Stimulated activated CD4-positive, alpha-beta T cell treated with anti-CD3 and anti-CD28 coated beads, Interleukin-15, amount 100 ng/mL, for 24 hours (primary cell): ENCODE measurements at regions not wholly inside any gene's neighbourhood (a gene's known extent, or its start where the extent isn't known, plus 50 kb on each side); places are given as distances from the start of the nearest gene placed in this dataset.

ENCODE experiments used
- DNase-seq: peaks from one replicate; pipeline ENCODE4 v3.0.0-alpha.2; 2020

DNA sequence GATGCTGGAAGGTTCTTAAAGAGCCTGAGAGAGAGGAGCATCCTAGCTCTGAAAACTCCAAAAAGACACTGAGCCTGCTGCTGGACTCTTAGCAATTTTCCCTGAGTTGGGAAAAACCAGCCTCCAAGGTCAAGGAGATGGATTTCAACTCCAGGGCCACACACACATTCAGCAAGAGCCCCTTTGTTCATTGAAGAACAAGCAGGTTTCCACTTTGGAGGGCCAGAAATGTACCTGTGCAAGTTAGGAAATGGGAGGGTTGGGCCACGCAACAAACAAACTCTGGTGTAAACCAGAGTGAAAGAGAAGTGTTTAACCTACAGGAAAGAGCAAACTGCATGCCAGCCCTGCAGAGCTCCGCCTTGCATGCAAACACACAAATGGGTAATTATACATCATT, 264.8 kb upstream of the RPL38 start:
- DNase-seq, result no peak

DNA sequence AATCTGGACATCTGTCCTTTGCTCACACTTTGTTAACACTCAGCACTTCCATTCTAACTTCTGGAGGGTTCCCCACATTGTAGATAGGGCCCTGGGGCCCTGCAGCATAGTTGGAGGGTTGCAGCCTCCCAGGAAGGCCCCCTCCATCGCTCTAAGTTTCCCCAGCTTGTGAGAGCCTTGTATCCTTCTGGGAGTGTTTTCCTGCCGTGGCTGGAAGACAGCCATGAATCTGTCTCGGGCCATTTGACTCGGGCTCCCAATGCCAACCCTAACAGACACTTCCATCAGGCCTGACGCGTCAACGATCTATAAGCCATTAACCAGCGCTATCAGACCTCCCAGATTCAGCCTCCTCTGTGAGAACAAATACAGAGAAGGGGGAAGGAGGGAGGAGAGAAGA, 263.7 kb upstream of the RPL38 start:
- no peak for DNase-seq

DNA sequence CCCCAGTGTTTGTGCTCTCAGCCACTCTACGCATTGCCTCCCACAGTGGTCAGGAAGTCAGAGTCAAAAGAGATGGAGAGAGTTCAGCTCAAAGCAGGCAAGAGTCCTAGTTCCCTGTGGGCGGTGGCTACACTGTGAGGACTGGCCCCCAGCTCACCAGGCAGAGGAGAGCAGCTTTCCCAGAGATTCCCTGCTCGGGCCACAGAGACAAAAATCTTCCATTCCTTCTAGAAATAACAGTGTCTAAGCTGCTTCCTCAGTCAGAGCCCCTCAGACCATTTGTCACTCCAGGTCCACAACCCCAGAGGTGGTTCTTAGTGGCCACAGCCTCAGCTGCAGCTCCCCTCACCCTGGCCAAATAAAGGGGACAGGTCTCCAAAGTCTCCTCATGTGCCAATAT, 263.0 kb upstream of the RPL38 start:
- no peak for DNase-seq

DNA sequence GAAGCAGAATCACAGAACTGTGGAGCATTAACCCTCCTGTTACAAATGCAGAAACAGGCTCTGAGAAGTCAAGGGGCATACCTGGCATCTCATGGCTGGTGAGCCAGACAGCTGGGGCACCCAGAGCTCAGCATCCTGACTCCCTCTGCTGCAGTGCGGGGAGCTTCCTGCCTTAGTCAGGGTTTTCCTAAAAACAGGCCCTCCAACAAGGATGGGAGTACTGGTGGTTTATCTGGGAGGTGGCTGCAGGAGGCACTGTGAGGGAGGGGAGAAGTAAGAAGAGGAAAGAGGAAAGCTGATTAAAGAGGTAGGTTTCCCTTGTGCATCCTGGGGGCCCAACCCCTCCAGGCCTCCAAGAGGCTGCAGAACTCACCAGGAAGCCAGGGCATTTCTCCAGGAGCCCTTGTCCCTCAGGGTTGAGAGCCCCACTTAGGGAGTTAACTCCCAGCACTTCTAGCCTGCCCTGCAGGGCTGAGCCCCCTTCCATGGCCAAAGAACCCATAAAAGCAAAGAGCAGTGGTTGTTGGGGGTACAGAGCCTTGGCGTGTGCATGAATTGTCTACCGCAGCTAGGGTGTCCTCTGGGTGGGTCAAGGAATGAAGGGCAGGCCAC, 261.5 kb upstream of the RPL38 start:
- DNase-seq, result no peak

DNA sequence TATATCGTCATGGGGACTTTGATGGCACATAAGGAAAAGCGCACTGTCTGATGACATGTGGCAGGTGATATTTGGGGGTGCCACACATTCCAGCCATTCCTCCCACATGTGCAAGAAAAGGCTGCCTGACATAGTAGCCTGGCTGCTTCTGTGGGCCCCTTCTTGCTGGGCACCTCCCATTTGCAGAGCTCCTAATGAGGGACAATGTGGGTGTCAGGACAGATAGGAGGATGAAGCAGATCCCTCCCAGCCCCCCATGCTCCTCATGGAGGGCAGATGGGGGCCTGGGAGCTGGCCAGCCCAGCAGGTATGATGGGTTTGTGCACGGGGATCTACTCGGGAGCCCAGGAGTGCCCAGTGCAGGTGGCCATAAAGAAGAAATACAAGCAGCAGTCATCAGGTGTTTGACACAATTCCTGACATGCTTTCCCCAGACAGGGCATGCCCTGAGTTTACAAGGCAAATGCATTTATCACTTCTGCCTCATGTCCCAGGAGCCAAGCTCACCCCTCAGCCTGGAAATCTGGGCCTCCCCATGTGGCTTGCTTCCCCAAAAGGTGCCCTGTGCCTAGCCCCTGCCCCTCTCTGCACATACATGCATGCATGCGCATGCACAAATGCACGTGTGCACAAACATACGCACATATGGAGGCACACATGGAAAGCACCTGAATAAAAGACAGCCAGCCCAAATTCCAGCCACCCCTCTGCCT, 260.6 kb upstream of the RPL38 start:
- DNase-seq, result no peak

DNA sequence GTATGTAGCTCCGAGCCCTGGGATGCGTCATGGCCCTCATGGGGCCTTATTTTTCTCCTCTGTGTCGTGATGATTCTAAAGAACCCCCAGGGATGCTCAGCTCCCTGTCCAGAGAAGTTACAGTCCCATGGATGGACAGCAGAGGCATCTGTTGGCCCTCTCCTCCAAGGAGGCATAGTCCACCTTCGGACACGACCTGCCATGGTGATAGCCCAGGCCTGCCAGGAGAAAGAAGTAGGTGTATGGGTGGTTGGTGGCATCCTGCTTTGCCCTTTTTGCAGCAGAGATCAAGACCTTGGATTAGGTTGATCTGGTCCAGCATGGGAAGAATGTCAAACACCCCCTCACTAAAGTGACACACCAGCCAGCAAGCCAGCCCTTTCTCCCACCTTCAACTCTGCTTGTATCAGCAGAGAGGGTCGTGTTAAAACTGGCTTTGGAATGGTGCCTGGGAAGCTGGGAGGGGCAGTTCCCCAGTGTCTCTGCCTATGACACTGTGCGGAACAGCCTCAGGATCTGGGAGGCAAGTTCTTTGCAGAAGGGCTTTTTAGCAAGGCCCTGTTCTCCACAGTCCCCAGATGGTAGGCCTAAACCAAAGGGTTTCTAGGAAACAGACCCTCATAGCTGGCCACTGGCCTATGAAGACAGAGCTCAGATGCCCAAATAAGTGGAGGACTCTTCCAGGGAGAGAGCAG, 259.9 kb upstream of the RPL38 start:
- DNase-seq, result no peak

DNA sequence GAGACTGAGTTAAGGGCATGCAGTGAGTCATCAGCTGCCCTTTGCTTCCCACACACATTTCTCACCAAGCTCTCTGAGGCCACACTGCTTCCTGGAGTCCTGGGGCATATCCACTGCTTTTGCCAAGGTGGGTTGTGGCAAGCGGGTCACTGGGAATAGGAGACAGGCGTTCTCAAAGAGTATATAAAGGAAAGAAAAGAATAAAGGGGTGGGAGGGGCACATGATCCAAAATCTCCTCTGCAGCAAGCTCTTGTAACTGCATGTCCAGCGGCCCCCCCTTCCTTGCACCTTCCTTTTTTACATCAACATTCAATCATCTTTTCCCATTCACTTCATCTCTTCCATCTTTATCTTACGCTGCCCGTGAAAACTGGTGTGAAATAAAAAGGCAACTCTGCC, 259.1 kb upstream of the RPL38 start:
- no peak for DNase-seq

DNA sequence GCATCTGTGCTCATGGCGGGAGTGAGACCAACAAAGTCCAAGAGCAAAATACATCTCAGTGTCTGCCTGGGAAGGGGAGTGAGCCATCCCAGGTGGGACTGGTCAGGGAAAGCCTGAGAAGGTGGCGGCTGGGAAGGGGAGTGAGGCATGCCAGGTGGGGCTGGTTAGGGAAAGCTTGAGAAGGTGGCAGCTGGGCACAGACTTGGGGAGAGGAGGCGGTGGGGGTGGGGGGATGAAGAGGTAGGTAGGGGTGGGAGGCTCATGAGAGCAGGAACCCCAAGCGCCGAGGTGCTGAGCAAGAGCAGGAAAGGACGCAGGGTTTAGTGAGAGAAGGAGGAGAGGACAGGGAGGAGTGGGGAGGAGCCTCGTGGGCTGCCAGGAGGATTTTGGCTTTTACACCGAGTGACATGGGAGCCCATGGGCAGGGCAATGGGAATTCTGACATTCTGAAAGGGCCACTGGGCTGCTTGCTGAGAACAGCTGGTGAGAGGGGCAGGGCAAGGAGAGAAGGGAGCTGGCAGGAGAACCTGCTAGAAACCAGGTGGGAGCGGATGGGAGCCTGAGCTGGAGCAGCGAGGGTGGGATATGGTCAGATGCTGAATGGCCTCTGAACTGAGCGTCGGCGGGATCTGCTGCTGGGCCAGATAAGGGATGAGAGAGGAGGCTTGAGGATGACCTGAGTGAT, 256.1 kb upstream of the RPL38 start:
- DNase-seq, result no peak

DNA sequence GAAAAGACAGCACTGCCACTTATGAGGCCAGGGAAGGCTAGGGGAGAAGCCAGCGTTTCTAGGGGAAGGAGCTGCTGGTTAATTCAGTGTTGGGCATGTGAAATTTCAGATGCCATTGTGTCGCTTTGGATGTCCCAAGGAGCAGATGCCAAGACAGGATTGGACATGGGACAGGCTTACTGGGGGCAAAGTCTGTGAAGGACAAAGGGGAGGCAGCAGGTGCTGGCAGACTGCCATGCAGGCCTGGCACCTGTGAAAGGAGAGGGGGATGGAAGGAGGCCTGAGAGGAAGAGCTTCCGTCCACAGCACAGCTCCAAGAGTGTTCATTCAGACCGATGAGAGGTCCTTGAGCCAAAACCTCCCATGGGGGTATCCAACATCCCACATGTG, 255.5 kb upstream of the RPL38 start:
- no peak for DNase-seq

DNA sequence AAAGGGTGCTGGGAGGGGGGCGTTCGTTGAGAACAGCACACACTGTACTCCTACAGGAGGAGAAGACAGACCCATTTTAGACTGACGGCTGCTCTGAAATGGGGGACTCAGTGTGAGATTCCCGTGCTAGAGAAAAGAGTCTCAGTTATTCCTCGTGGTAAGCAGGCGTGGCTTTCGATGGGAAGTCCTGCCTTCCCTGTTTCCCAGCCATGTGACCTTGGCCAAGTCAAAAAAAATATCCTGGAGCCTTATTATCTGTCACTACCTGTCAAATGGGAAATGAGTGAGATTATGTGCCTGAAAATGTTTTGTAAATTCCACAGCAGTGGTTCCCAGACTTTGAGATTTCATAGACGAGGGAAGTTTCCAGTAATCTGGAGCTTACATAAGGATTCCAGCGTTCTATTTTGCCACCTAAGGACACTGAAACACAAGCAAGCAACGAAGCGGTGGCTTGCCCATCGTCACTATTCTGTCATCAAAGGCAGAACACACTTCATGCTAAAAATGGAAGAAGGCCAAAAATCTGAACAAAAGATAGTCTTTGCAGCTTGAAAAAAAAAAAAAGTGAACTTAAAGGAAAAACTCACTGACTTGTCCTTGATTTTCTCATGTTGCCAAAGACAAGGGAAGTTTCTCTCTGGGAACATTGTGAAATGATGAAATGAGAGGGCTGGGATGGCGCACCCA, 253.4 kb upstream of the RPL38 start:
- DNase-seq, result no peak

DNA sequence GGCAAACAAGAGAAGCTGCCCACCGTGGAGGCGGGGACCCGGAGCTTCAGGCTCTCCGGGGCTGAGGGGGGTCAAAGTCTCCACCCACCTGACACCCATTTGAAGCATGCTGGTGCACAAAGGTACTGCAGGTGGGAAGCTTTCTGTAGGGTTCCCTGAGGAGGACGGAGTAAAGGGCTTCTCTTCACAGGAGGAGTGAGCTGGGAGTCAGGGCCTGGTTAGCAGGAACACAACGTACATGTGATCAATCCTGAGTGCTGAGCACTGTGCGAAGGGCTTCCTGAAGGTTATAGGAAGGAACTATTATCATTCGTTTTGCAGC, 252.9 kb upstream of the RPL38 start:
- DNase-seq, result no peak

DNA sequence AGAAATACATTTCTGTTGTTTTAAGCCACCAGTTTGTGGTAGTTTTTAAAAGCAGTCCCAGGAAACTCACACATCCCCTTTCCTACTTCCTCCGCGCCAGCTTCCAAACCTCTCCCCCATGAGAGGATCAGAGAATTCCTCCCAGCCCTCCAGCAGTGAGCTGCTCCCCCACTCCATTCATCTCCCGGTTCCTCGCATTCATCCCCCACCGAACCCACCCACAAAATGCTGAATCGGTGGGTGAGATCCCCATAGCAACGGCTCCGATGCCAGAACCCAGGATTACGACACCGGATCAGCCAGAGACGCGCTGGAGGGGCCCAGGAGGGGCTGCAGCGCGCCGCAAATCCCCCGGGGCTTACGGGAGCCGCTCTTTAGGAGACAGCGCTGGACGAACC, 251.4 kb upstream of the RPL38 start:
- no peak for DNase-seq

DNA sequence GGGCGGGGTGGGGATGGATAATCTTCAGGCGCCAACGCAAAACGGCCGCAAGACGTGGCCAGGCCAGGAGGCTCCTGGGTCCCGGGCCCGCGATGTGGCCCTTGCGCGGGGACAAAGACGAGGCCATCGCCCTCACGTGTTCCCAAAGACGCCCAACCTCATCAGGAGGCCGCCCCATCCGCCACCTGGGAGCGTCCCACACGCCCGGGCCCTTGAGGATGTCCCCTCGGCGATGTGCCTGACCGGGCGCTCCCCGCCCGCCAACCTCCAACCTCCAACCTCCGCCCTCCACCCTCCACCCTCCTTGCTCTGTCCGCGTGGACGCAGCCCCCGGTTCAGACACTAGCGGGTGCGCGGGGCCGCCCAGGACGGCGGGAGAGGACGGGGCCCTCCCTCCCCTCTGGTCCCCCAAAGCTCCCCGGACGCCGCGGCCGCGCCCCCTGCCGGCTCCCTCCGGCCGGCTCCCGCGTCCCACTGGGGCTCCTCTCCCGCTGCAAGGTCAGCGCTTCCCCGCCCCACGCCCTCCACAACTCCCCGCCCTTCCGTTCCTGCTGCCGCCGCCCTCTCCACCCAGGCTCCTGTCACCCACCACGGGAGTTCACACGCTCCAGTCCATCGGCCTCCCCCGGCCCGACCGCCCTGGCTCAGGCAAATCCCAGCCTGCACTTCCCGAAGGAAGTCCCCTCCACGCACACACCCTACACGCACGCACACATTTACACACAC, 250.8 kb upstream of the RPL38 start:
- DNase-seq, result peak; percentile 59

DNA sequence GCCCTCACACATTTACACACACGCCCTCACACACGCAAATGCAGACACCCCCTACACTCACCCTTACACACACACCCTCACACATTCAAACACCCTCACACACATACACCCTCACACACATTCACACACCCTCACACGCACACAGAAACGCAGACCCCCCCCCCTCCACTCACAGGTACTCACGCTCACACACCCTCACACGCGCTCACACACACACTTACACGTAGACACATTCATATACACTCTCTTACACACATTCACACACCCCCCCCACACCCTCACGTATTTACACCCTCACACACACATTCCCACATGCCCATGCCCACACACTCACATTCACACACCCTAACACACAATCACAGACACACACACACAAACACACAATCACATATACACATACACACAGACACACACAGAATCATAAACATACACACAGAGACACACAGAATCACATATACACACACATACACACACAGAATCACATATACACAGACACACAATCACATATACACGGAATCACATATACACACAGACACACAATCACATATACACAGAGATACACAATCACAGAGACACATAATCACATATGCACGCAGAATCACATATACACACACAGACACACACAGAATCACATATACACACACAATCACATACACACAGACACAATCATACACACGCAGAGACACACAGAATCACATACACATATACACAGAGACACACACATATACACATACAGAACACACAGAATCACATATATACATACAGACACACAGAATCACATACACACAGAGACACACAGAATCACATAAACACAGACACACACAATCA, 250.1 kb upstream of the RPL38 start:
- no peak for DNase-seq

DNA sequence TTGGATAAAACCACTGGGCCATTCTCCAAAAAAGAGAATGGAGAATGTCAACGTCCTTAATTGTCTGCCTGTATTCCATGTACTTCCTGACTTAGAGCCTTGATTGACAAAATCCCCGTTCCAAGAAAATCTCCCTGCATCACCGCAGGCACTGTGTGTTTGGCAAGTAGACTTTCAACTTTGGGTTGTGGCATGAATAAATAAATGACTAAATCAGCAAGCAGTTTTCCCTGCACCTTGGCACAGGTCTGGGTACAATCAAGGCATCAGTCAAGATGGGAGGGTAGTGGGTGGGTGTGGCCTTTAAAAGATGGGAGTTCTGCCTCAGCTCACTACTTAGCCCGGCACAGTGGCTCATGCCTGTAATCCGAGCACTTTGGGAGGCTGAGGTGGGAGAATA, 248.5 kb upstream of the RPL38 start:
- DNase-seq, result no peak

DNA sequence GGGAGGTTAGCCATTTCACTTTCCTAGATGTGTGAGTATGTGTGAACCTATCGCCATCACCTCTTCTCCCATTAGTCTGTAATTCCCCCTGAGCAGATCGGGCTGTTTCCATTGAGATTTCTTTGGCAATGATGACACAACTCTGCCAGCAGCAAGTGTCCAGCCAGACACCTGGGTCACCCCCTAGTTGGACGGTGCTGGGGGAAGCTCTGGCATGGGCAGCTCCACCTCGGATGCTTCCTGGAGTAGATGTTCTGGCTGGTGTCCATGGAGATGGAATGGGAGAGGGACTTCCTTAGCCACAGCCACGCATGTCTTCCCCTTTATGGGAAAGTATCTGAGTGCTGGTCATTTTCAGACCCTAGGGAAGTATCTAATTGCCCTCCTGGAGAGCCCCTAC, 247.9 kb upstream of the RPL38 start:
- DNase-seq, result no peak

DNA sequence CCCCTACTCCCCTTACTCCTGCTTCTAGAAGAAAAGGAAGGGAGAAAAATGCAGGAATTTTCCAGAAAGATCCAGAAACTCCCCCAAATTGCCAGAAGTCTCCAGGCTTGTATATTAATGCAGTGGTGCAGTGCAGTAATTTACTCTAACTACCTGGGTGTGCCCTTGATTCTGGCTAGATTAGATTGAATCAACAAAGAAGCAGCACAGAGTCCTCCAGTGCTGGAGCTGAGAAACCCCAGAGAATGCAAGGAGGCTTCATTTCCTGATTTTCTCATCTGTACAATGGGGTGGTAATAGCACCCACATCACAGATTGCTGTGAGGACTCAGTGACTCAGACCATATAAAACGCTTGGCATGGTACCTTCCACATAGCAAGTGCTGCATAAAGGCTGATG, 247.3 kb upstream of the RPL38 start:
- no peak for DNase-seq

DNA sequence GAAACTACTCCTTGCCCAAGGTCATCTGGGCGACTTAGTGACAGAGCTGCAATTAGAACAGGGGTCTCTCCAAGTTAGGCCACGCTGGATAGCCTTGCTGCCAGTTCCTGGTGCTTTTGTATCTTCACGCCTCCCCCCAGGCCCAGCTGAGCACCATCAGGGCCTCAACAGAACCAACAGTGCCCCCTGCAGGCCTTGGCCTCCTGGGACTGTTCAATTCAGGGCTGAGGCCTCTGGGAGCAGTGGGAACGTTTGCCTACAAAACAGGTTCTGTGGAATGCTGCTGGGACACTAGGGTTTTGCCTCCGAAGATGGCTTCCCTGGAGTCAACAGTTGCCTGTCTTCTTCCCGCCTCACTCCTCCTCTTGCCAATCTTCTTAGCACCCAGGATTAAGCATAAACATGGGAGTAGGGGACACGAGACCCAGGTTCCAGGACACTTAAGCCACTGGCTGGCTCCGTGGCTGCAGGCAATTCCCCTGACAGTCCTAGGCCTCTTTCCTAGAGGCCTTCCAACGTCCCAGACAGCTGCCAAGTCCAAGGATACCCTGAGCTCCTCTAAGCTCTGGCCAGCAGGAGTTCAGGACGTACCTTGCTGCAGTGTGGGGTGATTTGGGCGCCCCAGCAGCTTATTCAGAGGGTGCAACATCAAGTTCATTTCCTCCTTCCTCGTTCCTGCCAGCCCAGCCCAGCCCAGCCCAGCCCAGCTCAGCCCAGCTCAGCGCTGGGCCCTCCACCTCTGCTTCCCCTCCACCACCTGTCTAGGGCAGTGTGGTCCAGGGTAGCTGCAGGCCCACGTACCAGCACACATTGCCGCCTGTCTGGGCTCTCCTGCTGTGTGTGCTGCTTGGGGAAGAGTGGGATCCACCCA, 246.6 kb upstream of the RPL38 start:
- DNase-seq, result peak; percentile 70

DNA sequence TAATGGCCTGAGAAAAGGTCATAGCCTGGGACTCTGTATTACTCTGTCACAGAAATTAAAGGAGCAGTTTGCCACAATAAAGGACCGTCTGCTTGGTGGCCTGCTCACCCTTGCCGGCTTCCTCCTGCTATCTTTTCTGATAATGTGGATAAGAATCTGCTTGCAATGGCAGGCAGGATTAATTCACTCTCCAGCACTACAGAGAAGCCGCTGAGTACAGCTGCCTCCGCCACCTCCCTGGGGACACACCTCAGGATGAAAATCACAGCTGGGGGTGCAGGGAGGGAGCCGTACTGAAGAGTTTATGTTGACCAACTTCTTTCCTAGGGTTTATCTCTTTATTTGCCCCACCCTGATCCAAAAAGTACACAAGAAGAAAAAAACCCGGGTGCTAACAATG, 245.9 kb upstream of the RPL38 start:
- DNase-seq, result no peak

DNA sequence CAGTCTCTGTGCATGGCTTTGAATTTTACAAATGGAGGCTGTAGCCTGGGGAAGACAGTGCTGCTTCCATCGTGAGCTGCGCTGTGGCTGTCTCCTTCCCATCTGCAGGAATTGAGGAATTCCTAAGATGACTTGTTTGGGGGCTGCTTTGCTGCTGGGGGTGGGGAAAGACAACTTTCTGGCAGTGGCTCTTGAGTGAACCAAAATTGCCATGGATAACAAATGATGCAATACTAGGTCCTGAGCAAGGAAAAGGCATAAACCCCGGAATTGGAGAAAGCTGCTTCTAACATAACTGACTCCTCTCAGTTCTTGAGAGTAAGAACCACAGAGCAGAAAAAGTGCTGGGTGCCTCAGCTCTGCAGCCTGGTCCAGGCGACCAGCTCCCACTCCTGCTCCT, 245.0 kb upstream of the RPL38 start:
- no peak for DNase-seq

DNA sequence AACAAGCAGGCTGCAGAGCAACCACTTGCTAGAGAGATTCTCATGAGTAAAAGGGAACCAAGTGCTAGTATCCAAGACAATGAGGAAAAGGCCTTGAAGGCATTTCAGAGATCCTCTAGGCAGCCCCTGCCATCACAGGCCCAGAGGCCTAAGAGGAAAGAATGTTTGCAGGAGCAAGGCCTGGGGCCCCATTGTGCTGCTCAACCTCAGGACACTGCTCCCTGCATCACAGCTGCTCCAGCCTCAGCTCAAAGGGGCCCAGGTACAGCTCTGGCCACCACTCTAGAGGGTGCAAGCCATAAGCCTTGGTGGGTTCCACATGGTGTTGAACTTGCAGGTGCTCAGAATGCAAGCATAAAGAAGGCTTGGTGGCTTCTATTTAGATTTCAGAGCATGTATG, 243.0 kb upstream of the RPL38 start:
- DNase-seq, result no peak
